ENCODE measurements at regions not wholly inside any gene's neighbourhood (a gene's known extent, or its start where the extent isn't known, plus 50 kb on each side); places are given as distances from the start of the nearest gene placed in this dataset.

GRCh38 chr2:208627110-208627884 is 220.7 kb downstream of the PTH2R start:
- no peaks in the 10 kb centered on the region for H3F3A ChIP-seq (ENCODE audit: low read length, unreplicated experiment)
- H3K4me3 ChIP-seq (ENCODE audit: low read length), result no peak overlapping the region
- BruUV-seq (replicated peaks), result no TSS peak
- H3K4me2 ChIP-seq (ENCODE audit: low read length), result no peak overlapping the region
- no peaks in the 10 kb centered on the region for H3K79me2 ChIP-seq (ENCODE audit: low read length)
- POLR2A ChIA-PET (ENCODE audit: unreplicated experiment), result no interaction called here
- ATAC-seq, result no peak
- H3K9me3 ChIP-seq (ENCODE audit: low read length), result no peaks in the 10 kb centered on the region
- TF ChIP-seq EZH2phosphoT487 (IDR thresholded peaks at IDR 0.05; ENCODE audit: borderline replicate concordance, low read length), result no peak
- TF ChIP-seq CTCF (conservative IDR thresholded peaks at IDR 0.05; ENCODE audit: low read depth, low read length), result no peak
- TF ChIP-seq EZH2 (IDR thresholded peaks at IDR 0.05; ENCODE audit: low read length, unreplicated experiment), result no peak
- no peak overlapping the region for H3K9ac ChIP-seq (ENCODE audit: low read length)
- no peak overlapping the region for H2AFZ ChIP-seq (ENCODE audit: low read length)
- no peak for DNase-seq
- H3K27me3 ChIP-seq (ENCODE audit: low read length), result no peaks in the 10 kb centered on the region
- H4K20me1 ChIP-seq (ENCODE audit: low read length), result no peaks in the 10 kb centered on the region
- H3K9me2 ChIP-seq (replicated peaks; ENCODE audit: low read length), result no peaks in the 10 kb centered on the region
- H3K4me1 ChIP-seq (ENCODE audit: insufficient read depth, low read length), result no peaks in the 10 kb centered on the region
- no peaks in the 10 kb centered on the region for H3K36me3 ChIP-seq (ENCODE audit: low read depth, low read length)
- CTCF ChIA-PET, result no interaction called here
- H3K27ac ChIP-seq (ENCODE audit: low read length), result no peak overlapping the region
- intact Hi-C loops (cut with micrococcal nuclease), result no loop called here

DNA sequence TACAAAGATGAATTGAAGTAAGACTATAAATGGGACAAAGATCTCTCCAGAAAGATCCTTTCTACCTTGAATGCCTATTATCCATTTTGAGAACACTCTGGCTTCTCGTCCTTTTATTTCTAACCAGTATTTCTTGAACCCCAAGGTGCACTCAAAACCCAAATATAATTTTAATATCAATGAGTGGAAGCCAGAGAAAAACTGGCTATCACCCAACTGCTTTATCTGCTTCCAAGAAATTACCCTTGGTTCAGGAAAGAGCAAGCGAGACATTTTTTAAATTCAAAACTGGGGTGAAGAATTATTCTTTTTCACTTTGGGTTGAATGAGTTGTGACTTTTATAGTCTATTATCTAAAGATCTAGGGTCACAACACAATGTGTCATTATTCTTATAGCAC is 221.3 kb downstream of the PTH2R start:
- Histone ChIP-seq H3K4me3 (ENCODE audit: low read length) (no peak overlapping the region), H3K4me1 (ENCODE audit: insufficient read depth, low read length) (no peaks in the 10 kb centered on the region), H3K27ac (ENCODE audit: low read length) (no peak overlapping the region), H3K4me2 (ENCODE audit: low read length) (no peak overlapping the region), H3F3A (ENCODE audit: low read length, unreplicated experiment) (no peaks in the 10 kb centered on the region), H3K9me2 (replicated peaks; ENCODE audit: low read length) (no peaks in the 10 kb centered on the region), H2AFZ (ENCODE audit: low read length) (no peak overlapping the region), H3K79me2 (ENCODE audit: low read length) (no peaks in the 10 kb centered on the region), H3K27me3 (ENCODE audit: low read length) (no peaks in the 10 kb centered on the region), H4K20me1 (ENCODE audit: low read length) (no peaks in the 10 kb centered on the region), H3K36me3 (ENCODE audit: low read depth, low read length) (no peaks in the 10 kb centered on the region), H3K9ac (ENCODE audit: low read length) (no peak overlapping the region), H3K9me3 (ENCODE audit: low read length) (no peaks in the 10 kb centered on the region)
- TF ChIP-seq CTCF (conservative IDR thresholded peaks at IDR 0.05; ENCODE audit: low read depth, low read length) (no peak), EZH2phosphoT487 (IDR thresholded peaks at IDR 0.05; ENCODE audit: borderline replicate concordance, low read length) (no peak), EZH2 (IDR thresholded peaks at IDR 0.05; ENCODE audit: low read length, unreplicated experiment) (no peak)
- intact Hi-C loops (cut with micrococcal nuclease), result no loop called here
- DNase-seq (no peak), ATAC-seq (no peak)
- ChIA-PET POLR2A (ENCODE audit: unreplicated experiment) (no interaction called here), CTCF (no interaction called here)
- BruUV-seq (replicated peaks), result no TSS peak

DNA sequence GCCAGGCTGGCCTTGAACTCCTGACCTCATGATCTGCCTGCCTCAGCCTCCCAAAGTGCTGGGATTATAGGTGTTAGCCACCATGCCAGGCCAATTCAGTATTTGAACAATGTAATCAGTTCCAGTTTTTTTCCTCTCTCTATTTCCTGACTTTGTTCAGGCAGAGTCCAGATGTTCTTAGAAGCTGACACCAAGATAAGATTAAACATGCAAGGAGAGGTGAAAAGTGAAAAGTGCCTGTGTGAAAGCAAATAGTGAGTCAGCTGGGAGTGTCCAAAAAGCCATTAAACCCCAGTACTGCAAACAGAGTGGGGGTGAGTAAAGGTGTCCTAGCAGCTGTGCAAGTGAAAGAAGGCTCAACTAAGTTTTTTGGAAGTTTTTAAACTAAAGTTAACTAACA is 231.5 kb downstream of the PTH2R start:
- H3K4me1 ChIP-seq (ENCODE audit: insufficient read depth, low read length), result no peaks in the 10 kb centered on the region
- H2AFZ ChIP-seq (ENCODE audit: low read length), result no peak overlapping the region
- intact Hi-C loops (cut with micrococcal nuclease), result no loop called here
- ATAC-seq (no peak), DNase-seq (no peak)
- TF ChIP-seq CTCF (conservative IDR thresholded peaks at IDR 0.05; ENCODE audit: low read depth, low read length) (no peak), EZH2 (IDR thresholded peaks at IDR 0.05; ENCODE audit: low read length, unreplicated experiment) (no peak), EZH2phosphoT487 (IDR thresholded peaks at IDR 0.05; ENCODE audit: borderline replicate concordance, low read length) (no peak)
- H3K27me3 ChIP-seq (ENCODE audit: low read length), result no peaks in the 10 kb centered on the region
- H3K9me2 ChIP-seq (replicated peaks; ENCODE audit: low read length), result no peaks in the 10 kb centered on the region
- H3K4me3 ChIP-seq (ENCODE audit: low read length), result no peak overlapping the region
- no peaks in the 10 kb centered on the region for H3K79me2 ChIP-seq (ENCODE audit: low read length)
- H4K20me1 ChIP-seq (ENCODE audit: low read length), result no peaks in the 10 kb centered on the region
- no peaks in the 10 kb centered on the region for H3F3A ChIP-seq (ENCODE audit: low read length, unreplicated experiment)
- no peaks in the 10 kb centered on the region for H3K36me3 ChIP-seq (ENCODE audit: low read depth, low read length)
- no TSS peak for BruUV-seq (replicated peaks)
- H3K9ac ChIP-seq (ENCODE audit: low read length), result no peak overlapping the region
- POLR2A ChIA-PET (ENCODE audit: unreplicated experiment), result no interaction called here
- H3K4me2 ChIP-seq (ENCODE audit: low read length), result no peak overlapping the region
- no peaks in the 10 kb centered on the region for H3K9me3 ChIP-seq (ENCODE audit: low read length)
- CTCF ChIA-PET, result no interaction called here
- no peak overlapping the region for H3K27ac ChIP-seq (ENCODE audit: low read length)

All from PC-3 (cell line).